ENCODE measurements at regions not wholly inside any gene's neighbourhood (a gene's known extent, or its start where the extent isn't known, plus 50 kb on each side); places are given as distances from the start of the nearest gene placed in this dataset.
"Not testable (repeated sequence)": the region's sequence is repeated elsewhere in the genome, so short reads cannot be mapped to it uniquely, and the experiment has no call there.

GRCh38 chr20:56698297-56698696 lies 69.2 kb downstream of the TFAP2C start:
- Histone ChIP-seq H3K4me3 (ENCODE audit: low read depth, low read length) (no peak overlapping the region), H3K27me3 (no peaks in the 10 kb centered on the region), H3K9me3 (no peaks in the 10 kb centered on the region), H3K36me3 (no peaks in the 10 kb centered on the region), H3K4me1 (no peaks in the 10 kb centered on the region)
- no peak for TF ChIP-seq CTCF (IDR thresholded peaks at IDR 0.05; ENCODE audit: low read depth, low read length)
- DNase-seq: no peak

- Histone ChIP-seq H3K4me3 (ENCODE audit: low read depth, low read length) (no peak overlapping the region), H3K36me3 (no peaks in the 10 kb centered on the region), H3K4me1 (no peaks in the 10 kb centered on the region), H3K27me3 (no peaks in the 10 kb centered on the region), H3K9me3 (no peaks in the 10 kb centered on the region; the same call in 1 of the 2 replicates)
- no peak for DNase-seq
- TF ChIP-seq CTCF (IDR thresholded peaks at IDR 0.05; ENCODE audit: low read depth, low read length): no peak
Measured at GRCh38 chr20:56698749-56699148, 69.6 kb downstream of the TFAP2C start.

- H3K36me3 ChIP-seq: no peaks in the 10 kb centered on the region
- H3K9me3 ChIP-seq: no peaks in the 10 kb centered on the region; the same call in 1 of the 2 replicates
- H3K4me3 ChIP-seq (ENCODE audit: low read depth, low read length): no peak overlapping the region
- TF ChIP-seq CTCF (IDR thresholded peaks at IDR 0.05; ENCODE audit: low read depth, low read length): no peak
- H3K27me3 ChIP-seq: no peaks in the 10 kb centered on the region
- no peaks in the 10 kb centered on the region for H3K4me1 ChIP-seq
- no peak for DNase-seq
Measured at GRCh38 chr20:56702931-56703840, 74.1 kb downstream of the TFAP2C start.

GRCh38 chr20:56706867-56707360 lies 77.8 kb downstream of the TFAP2C start:
- H3K36me3 ChIP-seq: no peaks in the 10 kb centered on the region
- no peaks in the 10 kb centered on the region; the same call in 1 of the 2 replicates for H3K9me3 ChIP-seq
- no peaks in the 10 kb centered on the region for H3K27me3 ChIP-seq

GRCh38 chr20:56708991-56709390 lies 79.9 kb downstream of the TFAP2C start:
- no peak for TF ChIP-seq CTCF (IDR thresholded peaks at IDR 0.05; ENCODE audit: low read depth, low read length)
- H3K4me3 ChIP-seq (ENCODE audit: low read depth, low read length): no peak overlapping the region
- no peaks in the 10 kb centered on the region for H3K36me3 ChIP-seq

More at GRCh38 chr20:56706867-56707360, 77.8 kb downstream of the TFAP2C start:
- DNase-seq: no peak
- no peak for TF ChIP-seq CTCF (IDR thresholded peaks at IDR 0.05; ENCODE audit: low read depth, low read length)
- Histone ChIP-seq H3K4me1 (no peaks in the 10 kb centered on the region), H3K4me3 (ENCODE audit: low read depth, low read length) (no peak overlapping the region)

GRCh38 chr20:56710125-56710524 lies 81.0 kb downstream of the TFAP2C start:
- no peak overlapping the region for H3K4me3 ChIP-seq (ENCODE audit: low read depth, low read length)
- H3K27me3 ChIP-seq: no peaks in the 10 kb centered on the region
- no peak for TF ChIP-seq CTCF (IDR thresholded peaks at IDR 0.05; ENCODE audit: low read depth, low read length)
- no peaks in the 10 kb centered on the region for H3K4me1 ChIP-seq
- no peaks in the 10 kb centered on the region for H3K36me3 ChIP-seq
- DNase-seq: no peak
- H3K9me3 ChIP-seq: no peaks in the 10 kb centered on the region

More at GRCh38 chr20:56708991-56709390, 79.9 kb downstream of the TFAP2C start:
- Histone ChIP-seq H3K9me3 (no peaks in the 10 kb centered on the region; the same call in 1 of the 2 replicates), H3K27me3 (no peaks in the 10 kb centered on the region), H3K4me1 (no peaks in the 10 kb centered on the region)
- DNase-seq: no peak

GRCh38 chr20:56710577-56710976 lies 81.5 kb downstream of the TFAP2C start:
- not testable (repeated sequence) for DNase-seq; H3K4me3 ChIP-seq (ENCODE audit: low read depth, low read length); H3K36me3 ChIP-seq; H3K27me3 ChIP-seq; H3K4me1 ChIP-seq; H3K9me3 ChIP-seq

Measured in BE2C (cell line).